Activated CD8-positive, alpha-beta T cell treated with anti-CD3 and anti-CD28 coated beads, Interleukin-2, amount 10 ng/mL, durations not matched to agents 7 days and 5 days (primary cell): ENCODE measurements at regions not wholly inside any gene's neighbourhood (a gene's known extent, or its start where the extent isn't known, plus 50 kb on each side); places are given as distances from the start of the nearest gene placed in this dataset.
"Not testable (repeated sequence)": the region's sequence is repeated elsewhere in the genome, so short reads cannot be mapped to it uniquely, and the experiment has no call there.

Source experiments
- ATAC-seq: fragments of 150-1000 bp; cut with Tn5 transposase; one replicate; pipeline ENCODE4 v1.10.0; 2021; ENCODE audit warnings: moderate library complexity
- CTCF ChIA-PET: fragments of 350-600 bp; sonication (Branson Sonifier 250); formaldehyde crosslinking; loops from one replicate; lab custom pipeline; 2021; ENCODE audit warnings: antibody characterized with exemption; lab: Charles Lee
- POLR2A ChIA-PET: fragments of 350-600 bp; sonication (Branson Sonifier 250); formaldehyde crosslinking; loops from one replicate; lab custom pipeline; 2021; ENCODE audit warnings: antibody characterized with exemption; lab: Charles Lee
- DNase-seq: peaks from one replicate; pipeline ENCODE4 v3.0.0-alpha.2; 2020
- H3K27ac Mint-ChIP-seq: one replicate; pipeline ENCODE4 v1.8.0; 2021; ENCODE audit warnings: mild to moderate bottlenecking, mixed read lengths
- H3K27me3 Mint-ChIP-seq: one replicate; pipeline ENCODE4 v1.8.0; 2021; ENCODE audit warnings: low read depth, mixed read lengths
- H3K36me3 Mint-ChIP-seq: one replicate; pipeline ENCODE4 v1.8.0; 2021; ENCODE audit warnings: low read depth, mixed read lengths
- H3K4me1 Mint-ChIP-seq: one replicate; pipeline ENCODE4 v1.8.0; 2021; ENCODE audit warnings: low read depth, mixed read lengths
- H3K4me3 Mint-ChIP-seq: one replicate; pipeline ENCODE4 v1.8.0; 2021; ENCODE audit warnings: mild to moderate bottlenecking, mixed read lengths
- H3K9me3 Mint-ChIP-seq: one replicate; pipeline ENCODE4 v1.8.0; 2022; ENCODE audit warnings: mixed read lengths; ENCODE audit not compliant: insufficient read depth

GRCh38 chr2:8438996-8439395, 242.9 kb upstream of the ID2 start:
- ATAC-seq = no peak
- CTCF ChIA-PET = interaction anchor here (1.5 kb wide), 1 partner anchor 8 kb away, joined by 4 read pairs; no protein-coding TSS in a partner anchor
- peaks cover 54% of the 10 kb centered on the region for H3K4me1 Mint-ChIP-seq

GRCh38 chr2:8440029-8440778, 241.7 kb upstream of the ID2 start:
- Mint-ChIP-seq H3K36me3 (peaks cover 23% of the 10 kb centered on the region), H3K27ac (no peak overlapping the region)
- POLR2A ChIA-PET = interaction anchor here (1.4 kb wide), 1 partner anchor 38 kb away, joined by 3 read pairs; no protein-coding TSS in a partner anchor

More at GRCh38 chr2:8438996-8439395, 242.9 kb upstream of the ID2 start:
- H3K27ac Mint-ChIP-seq = peak overlapping the region; percentile 89
- H3K27me3 Mint-ChIP-seq = peaks cover 2% of the 10 kb centered on the region
- H3K36me3 Mint-ChIP-seq = peaks cover 23% of the 10 kb centered on the region
- peaks cover 3% of the 10 kb centered on the region for H3K9me3 Mint-ChIP-seq
- POLR2A ChIA-PET = interaction anchor here (1.3 to 1.4 kb wide), 2 partner anchors 39 to 243 kb away, joined by 3 to 5 read pairs; partner anchors contain the start of gene ID2
- no peak overlapping the region for H3K4me3 Mint-ChIP-seq
- no peak for DNase-seq

GRCh38 chr2:8441371-8441770, 240.5 kb upstream of the ID2 start:
- ATAC-seq (no peak), DNase-seq (no peak)
- Mint-ChIP-seq H3K27ac (no peak overlapping the region), H3K4me3 (no peak overlapping the region), H3K4me1 (peaks cover 49% of the 10 kb centered on the region), H3K9me3 (peaks cover 3% of the 10 kb centered on the region), H3K36me3 (peaks cover 20% of the 10 kb centered on the region), H3K27me3 (peaks cover 6% of the 10 kb centered on the region)
- POLR2A ChIA-PET = no interaction called here
- CTCF ChIA-PET = interaction anchor here (0.6 kb wide), 1 partner anchor 11 kb away, joined by 3 read pairs; no protein-coding TSS in a partner anchor

More at GRCh38 chr2:8440029-8440778, 241.7 kb upstream of the ID2 start:
- H3K4me3 Mint-ChIP-seq = no peak overlapping the region
- H3K9me3 Mint-ChIP-seq = peaks cover 3% of the 10 kb centered on the region
- CTCF ChIA-PET = interaction anchor here (0.7 to 1.5 kb wide), 2 partner anchors 9 to 659 kb away, joined by 3 to 4 read pairs; no protein-coding TSS in a partner anchor
- peaks cover 3% of the 10 kb centered on the region for H3K27me3 Mint-ChIP-seq
- ATAC-seq = no peak
- no peak for DNase-seq
- peaks cover 51% of the 10 kb centered on the region for H3K4me1 Mint-ChIP-seq

- no peak for DNase-seq
- Mint-ChIP-seq H3K4me1 (peaks cover 49% of the 10 kb centered on the region), H3K27ac (peak overlapping the region; percentile 27), H3K9me3 (peaks cover 3% of the 10 kb centered on the region), H3K4me3 (no peak overlapping the region), H3K36me3 (peaks cover 16% of the 10 kb centered on the region), H3K27me3 (peaks cover 6% of the 10 kb centered on the region)
- ChIA-PET POLR2A (no interaction called here), CTCF (no interaction called here)
- ATAC-seq = no peak
Measured at GRCh38 chr2:8441986-8442385, 239.9 kb upstream of the ID2 start.

GRCh38 chr2:8442833-8443486, 238.9 kb upstream of the ID2 start:
- CTCF ChIA-PET = no interaction called here
- DNase-seq (no peak), ATAC-seq (no peak)
- no peak overlapping the region for H3K4me3 Mint-ChIP-seq
- peaks cover 6% of the 10 kb centered on the region for H3K27me3 Mint-ChIP-seq
- peaks cover 16% of the 10 kb centered on the region for H3K36me3 Mint-ChIP-seq
- POLR2A ChIA-PET = no interaction called here
- peaks cover 52% of the 10 kb centered on the region for H3K4me1 Mint-ChIP-seq
- H3K9me3 Mint-ChIP-seq = peaks cover 3% of the 10 kb centered on the region
- no peak overlapping the region for H3K27ac Mint-ChIP-seq

GRCh38 chr2:8445580-8445979, 236.3 kb upstream of the ID2 start:
- H3K4me1 Mint-ChIP-seq = peaks cover 39% of the 10 kb centered on the region
- no peaks in the 10 kb centered on the region for H3K36me3 Mint-ChIP-seq
- H3K27me3 Mint-ChIP-seq = peaks cover 11% of the 10 kb centered on the region
- no peak overlapping the region for H3K27ac Mint-ChIP-seq
- no peak for ATAC-seq
- DNase-seq = no peak
- ChIA-PET POLR2A (no interaction called here), CTCF (interaction anchor here (0.9 kb wide), 1 partner anchor 9 kb away, joined by 3 read pairs; no protein-coding TSS in a partner anchor)
- H3K9me3 Mint-ChIP-seq = no peaks in the 10 kb centered on the region
- H3K4me3 Mint-ChIP-seq = no peak overlapping the region

- CTCF ChIA-PET, DNase-seq, ATAC-seq, H3K27ac Mint-ChIP-seq, H3K36me3 Mint-ChIP-seq, POLR2A ChIA-PET, H3K9me3 Mint-ChIP-seq, H3K4me3 Mint-ChIP-seq: not testable (repeated sequence)
- peaks cover 30% of the 10 kb centered on the region for H3K4me1 Mint-ChIP-seq
- H3K27me3 Mint-ChIP-seq = peaks cover 11% of the 10 kb centered on the region
Measured at GRCh38 chr2:8446751-8447150, 235.1 kb upstream of the ID2 start.

- ChIA-PET CTCF (no interaction called here), POLR2A (no interaction called here)
- peaks cover 7% of the 10 kb centered on the region for H3K36me3 Mint-ChIP-seq
- H3K4me1 Mint-ChIP-seq = peaks cover 21% of the 10 kb centered on the region
- peak overlapping the region; percentile 9 for H3K27ac Mint-ChIP-seq
- DNase-seq = no peak
- H3K9me3 Mint-ChIP-seq = peaks cover 3% of the 10 kb centered on the region
- H3K27me3 Mint-ChIP-seq = peaks cover 11% of the 10 kb centered on the region
- H3K4me3 Mint-ChIP-seq = no peak overlapping the region
- no peak for ATAC-seq
Measured at GRCh38 chr2:8447610-8448221, 234.1 kb upstream of the ID2 start.

GRCh38 chr2:8448824-8449556, 232.9 kb upstream of the ID2 start:
- Mint-ChIP-seq H3K4me3 (no peak overlapping the region), H3K9me3 (peaks cover 3% of the 10 kb centered on the region), H3K36me3 (peaks cover 8% of the 10 kb centered on the region), H3K27ac (no peak overlapping the region), H3K27me3 (peaks cover 9% of the 10 kb centered on the region), H3K4me1 (peaks cover 22% of the 10 kb centered on the region)
- DNase-seq = no peak
- no peak for ATAC-seq
- ChIA-PET POLR2A (no interaction called here), CTCF (no interaction called here)

- no peak for ATAC-seq
- H3K27me3 Mint-ChIP-seq = peaks cover 6% of the 10 kb centered on the region
- ChIA-PET CTCF (no interaction called here), POLR2A (no interaction called here)
- DNase-seq = no peak
- H3K4me1 Mint-ChIP-seq = peaks cover 39% of the 10 kb centered on the region
- peaks cover 16% of the 10 kb centered on the region for H3K36me3 Mint-ChIP-seq
- H3K27ac Mint-ChIP-seq = no peak overlapping the region
- H3K4me3 Mint-ChIP-seq = no peak overlapping the region
- peaks cover 3% of the 10 kb centered on the region for H3K9me3 Mint-ChIP-seq
Measured at GRCh38 chr2:8451273-8451672, 230.6 kb upstream of the ID2 start.

GRCh38 chr2:8452296-8452695, 229.6 kb upstream of the ID2 start:
- DNase-seq (no peak), ATAC-seq (no peak)
- H3K27me3 Mint-ChIP-seq = peaks cover 6% of the 10 kb centered on the region
- H3K9me3 Mint-ChIP-seq = peaks cover 3% of the 10 kb centered on the region
- H3K36me3 Mint-ChIP-seq = peaks cover 16% of the 10 kb centered on the region
- no peak overlapping the region for H3K27ac Mint-ChIP-seq
- no peak overlapping the region for H3K4me3 Mint-ChIP-seq
- ChIA-PET CTCF (no interaction called here), POLR2A (no interaction called here)
- H3K4me1 Mint-ChIP-seq = peaks cover 44% of the 10 kb centered on the region
